ENCODE measurements at regions not wholly inside any gene's neighbourhood (a gene's known extent, or its start where the extent isn't known, plus 50 kb on each side); places are given as distances from the start of the nearest gene placed in this dataset.
"Not testable (repeated sequence)": the region's sequence is repeated elsewhere in the genome, so short reads cannot be mapped to it uniquely, and the experiment has no call there.

DNA sequence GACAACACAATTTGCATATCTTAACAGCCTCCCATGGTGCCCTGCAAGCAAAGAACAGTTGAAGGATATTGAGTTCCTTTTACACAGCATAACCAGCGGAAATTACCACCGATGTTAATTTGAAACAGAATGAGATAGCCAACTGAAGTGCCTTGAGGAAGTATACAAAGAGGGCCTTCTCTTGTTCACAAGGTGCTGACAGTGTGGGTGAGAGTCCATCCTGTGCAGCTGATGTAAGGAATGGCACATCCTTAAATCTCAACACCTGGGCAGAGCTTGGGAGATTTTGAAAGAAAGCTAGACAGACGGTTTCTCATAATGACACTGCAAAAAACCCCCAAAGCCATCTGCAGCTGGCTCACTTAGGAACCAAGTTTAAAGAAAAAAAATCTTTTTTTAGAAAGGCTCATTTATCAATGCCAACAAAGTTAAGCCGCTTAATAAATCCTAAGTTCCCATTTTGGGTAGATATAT, 818.6 kb downstream of the KCNJ2 start:
- DNase-seq: no peak

DNA sequence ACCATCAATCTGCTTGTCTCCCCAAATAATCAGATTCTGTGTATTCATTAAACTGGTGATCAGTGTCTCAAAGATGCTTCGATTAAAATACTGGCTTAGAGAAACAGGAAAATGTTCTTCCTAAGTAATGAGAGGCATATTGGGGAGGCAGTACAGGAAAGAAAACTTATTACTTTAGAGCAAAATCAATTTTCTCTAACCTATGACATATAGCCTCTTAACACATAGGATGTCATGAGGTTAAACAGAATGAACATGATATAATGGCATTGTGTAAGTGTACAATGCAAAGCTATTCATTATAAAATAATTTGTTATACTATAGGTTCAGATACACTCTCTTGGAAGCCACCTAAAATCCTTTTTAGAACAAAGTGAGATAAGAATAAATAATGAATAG, 819.3 kb downstream of the KCNJ2 start:
- DNase-seq: no peak

DNA sequence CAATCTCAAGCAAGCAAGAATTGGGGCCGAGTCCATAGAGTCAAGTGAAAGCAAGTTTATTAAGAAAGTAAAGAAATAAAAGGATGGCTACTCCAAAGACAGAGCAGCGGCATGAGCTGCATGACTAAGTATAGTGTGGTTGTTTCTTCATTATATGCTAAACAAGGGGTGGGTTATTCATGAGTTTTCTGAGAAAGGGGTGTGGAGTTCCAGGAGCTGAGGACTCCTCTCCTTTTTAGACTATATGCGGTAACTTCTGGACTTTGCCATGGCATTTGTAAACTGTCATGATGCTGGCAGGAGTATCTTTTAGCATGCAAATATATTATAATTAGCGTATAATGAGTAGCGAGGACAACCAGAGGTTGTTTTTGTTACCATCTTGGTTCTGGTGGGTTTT, 819.9 kb downstream of the KCNJ2 start:
- DNase-seq: no peak

DNA sequence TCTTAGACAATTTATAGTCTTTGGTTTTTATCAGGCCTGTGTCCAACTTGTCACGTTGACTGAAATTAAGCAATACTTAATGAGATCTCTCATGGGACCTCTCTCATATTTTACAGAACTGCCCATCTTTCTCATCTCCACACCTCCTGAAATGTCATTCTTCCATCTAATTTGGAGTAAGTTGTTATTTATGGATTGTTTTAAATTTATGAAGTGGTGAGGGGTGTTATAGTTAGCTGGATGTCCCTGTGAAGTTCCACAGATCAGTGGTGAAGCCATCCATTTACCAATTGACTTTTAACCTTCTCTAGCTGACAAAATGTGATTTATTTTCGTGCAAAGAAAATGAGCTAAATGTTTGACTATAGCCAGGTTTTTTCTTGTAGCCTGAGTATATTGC, 824.9 kb downstream of the KCNJ2 start:
- DNase-seq: no peak

DNA sequence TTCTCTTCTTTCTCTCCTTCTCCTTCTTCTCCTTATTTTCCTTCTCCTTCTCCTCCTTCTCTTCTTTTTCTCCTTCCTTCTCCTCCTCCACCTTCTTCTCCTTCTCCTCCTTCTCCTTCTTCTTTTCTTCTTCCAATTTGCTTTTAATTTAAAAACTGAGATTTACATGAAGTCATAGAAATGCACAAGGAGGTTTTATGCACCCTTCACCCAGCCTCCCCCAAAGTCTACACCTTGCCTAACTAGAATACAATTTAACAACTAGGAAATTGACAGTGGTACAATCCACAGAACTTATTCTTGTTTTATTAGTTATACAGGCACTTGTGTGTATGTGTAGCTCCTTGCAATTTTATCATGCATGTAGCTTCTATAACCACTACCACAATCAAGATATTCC, 826.7 kb downstream of the KCNJ2 start:
- DNase-seq: no peak

DNA sequence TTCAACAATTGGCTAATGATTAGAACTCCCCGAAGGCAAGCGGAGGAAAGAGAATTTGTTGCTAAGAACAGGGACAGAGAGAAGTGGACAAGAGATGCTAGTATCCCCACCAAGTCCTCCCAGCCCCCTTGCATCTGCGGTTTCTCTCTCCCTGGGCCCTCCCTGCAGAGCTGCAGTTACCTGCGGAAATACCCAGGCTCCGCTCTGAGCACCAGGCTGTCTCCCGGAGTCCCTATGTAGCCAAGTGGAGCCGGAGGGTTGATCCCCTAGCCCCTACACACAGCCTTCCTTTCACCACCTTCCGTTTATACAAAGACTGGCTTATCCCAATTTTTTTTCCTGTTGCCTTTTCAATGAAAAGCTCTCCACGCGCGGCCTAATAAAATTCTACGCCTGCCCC, 834.4 kb downstream of the KCNJ2 start:
- DNase-seq: no peak

DNA sequence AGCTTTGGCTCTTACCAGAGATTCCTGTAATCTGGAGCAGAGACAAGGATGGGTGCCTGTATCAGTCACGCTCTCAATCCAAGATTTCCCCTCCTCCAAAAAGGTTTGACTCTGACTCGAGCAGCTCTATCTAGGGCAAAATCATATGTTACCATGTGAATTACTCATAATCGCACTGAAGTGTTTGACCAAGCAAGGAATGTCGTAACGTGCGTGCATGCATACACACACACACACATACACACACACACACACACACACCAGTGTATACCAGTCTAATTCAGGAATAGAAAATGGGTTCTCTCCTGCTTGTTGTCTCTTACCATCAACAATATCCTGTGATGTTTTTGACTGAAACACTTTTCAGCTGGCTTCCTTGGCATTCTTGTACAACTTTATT, 835.1 kb downstream of the KCNJ2 start:
- no peak for DNase-seq

DNA sequence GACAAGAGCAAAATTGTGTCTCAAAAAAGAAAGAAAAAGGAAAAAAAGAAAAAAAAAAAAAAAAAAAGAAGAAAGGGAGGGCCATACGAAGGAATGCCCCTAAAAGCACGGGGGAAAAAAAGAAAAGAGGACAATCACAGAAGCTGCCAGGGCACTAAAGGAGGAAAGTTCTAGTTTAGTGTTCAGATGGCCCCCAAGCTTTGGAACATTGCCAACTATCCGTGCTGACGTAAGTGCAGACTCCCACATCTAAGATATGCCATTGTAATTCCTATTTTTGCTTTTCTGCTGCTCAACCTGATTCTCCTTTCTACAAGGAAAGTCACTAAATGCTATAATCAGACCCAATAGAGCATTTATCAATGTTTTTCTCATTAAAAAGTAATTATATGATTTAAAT, 842.1 kb downstream of the KCNJ2 start:
- DNase-seq: peak in 1 of 56 donors; percentile 0

DNA sequence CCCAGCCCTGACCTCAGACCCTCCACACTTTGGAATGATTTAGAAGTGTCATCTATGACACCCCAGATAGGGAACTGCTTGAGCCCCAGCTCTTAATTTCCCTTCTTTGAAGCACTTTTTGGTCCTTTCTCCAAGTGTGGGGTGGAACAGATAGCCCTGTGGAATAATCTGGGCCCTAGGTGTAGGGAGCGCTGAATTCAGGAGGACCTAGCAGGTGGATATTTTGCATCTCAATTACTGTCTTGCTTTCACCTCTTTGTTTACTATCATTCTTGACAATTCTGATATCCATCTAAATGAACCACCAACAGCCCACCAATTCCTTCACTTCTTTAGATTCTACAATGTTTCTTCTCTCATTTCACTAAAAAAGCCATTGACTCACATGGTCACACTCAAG, 850.4 kb downstream of the KCNJ2 start:
- no peak for DNase-seq

DNA sequence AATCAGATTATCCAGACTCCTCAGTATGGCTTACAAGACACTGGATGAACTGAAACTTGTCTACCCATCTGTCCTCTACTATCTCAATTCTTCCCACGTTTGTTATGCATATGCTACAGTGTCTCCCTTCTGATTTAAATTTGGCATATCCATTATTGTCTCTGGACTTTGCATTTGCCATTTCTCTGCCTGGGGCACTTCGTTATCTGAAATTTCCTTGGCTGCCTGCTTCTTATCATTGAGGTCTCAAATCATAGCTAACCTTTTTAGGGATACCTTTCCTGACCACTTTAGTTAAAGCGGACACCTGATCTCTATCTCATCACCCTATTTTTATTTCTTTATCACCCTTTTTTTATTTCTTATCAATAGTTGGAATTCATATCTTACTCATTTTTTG, 853.4 kb downstream of the KCNJ2 start:
- DNase-seq: no peak

DNA sequence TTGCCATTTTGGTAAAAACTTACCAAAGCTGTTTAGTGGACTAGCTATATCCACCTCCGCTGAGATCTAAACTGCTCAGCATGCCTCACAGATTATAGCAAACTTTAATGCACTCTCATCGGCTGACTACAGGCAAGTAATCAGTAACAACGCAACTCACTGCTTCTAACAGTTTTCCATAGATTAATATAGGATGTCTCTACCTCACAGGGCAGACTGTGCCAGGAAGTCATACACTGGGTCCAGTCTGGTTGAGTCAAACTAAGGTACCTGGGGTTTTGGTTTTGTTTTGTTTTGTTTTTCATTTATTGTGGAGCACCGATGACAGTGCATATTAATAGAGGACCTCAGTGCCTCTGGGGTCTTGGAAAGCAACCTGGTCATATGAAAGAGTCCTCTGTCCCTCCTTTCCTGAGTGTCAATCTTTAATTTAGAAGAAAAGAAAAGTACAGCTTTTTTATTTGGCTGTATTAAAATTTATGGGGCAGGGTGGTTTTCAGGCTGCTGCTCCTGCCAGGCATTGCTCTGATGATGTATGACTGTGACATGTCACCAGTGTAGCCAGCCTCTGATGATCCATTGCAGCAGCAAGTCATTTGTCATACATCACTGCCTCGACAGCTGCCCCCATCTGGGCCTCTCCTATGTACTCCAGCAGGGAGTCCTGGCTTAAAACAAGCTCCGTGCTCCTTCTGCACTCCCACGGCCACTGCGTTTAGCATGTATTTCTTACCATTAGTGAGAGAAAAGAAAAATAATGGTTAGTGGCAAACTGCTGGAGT, 854.1 kb downstream of the KCNJ2 start:
- DNase-seq: no peak

DNA sequence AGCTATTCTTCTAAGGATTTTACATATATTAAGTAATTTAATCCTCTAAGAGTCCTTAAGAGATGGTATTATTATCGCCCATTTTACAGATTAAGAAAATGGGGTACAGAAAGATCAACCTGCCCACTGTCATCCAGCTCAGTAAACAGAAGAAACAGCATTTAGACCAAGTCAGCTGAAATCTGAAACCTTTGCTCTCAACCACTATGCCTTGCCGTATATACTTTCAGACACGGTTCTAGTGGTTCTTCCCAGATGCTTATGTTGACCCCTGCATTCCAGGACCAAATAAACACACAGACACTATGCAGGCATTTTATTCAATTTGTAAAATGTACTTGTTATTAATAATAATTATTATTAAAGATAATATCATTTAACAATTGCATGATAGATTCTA, 854.8 kb downstream of the KCNJ2 start:
- DNase-seq: no peak

DNA sequence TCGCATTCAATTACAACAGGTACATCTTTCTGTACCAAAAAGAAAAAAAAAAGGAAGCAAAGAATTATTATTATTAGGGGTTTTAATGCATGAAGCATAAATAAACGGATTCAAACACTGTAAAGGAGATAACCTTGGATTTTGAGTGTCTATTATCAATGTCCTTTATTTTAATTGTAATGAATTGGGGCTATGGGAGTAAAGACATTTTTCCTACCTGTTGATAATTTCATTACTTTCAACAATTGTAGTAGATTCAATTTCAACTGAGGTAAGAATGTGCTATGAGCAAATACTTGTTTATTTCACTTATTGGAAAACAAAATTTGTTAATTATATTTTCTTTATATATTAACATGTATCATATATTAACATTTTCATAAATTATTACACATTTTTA, 855.6 kb downstream of the KCNJ2 start:
- DNase-seq: no peak

DNA sequence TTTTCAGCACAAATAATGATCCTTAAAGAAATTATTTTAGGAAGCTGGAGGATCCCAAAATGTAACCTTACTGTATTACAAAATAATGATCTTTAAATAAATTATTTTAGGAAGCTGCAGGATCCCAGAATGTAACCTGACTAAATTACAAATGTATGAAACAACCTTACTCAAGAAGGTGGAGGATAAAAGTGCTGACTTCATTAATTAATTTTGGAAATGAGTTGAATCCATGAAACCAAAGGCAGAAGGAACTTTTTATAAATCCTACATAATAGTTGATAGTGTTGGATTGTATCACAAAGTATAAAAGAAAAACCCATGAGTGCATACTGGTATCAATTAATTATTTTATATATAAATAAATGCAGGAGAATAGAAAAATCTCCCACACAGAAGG, 859.9 kb downstream of the KCNJ2 start:
- DNase-seq: no peak

DNA sequence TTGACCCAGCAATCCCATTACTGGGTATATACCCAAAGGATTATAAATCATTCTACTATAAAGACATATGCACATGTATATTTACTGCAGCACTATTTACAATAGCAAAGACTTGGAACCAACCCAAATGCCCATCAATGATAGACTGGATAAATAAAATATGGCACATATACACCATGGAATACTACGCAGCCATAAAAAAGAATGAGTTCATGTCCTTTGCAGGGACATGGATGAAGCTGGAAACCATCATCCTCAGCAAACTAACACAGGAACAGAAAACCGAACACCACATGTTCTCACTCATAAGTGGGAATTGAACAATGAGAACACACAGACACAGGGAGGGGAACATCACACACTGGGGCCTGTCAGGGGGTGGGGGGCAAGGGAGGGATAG, 862.0 kb downstream of the KCNJ2 start:
- DNase-seq: not testable (repeated sequence)

DNA sequence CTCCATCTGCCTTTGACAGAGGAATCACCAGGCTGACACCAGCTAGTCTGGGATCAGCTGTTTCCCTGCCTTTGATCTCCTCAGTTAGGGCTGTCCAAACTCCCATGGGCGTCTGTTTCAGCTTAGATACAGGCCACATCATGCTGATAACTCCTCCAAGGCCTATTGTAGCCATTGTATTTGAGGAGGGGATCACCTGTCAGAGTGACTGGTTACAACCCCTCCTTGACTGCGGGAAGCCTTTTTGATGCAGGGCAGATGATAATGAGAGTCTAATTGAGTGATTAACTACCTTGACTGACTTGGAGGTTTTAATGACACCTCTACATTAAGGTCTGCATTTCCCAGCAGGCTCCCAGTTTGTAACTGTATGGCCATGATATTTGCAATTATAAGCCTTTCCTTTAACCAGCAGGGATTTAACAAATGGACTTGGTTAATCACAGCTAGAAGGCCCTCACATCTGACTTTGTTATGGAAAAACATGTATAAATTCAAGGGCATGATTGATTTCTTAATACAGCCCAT, 863.5 kb downstream of the KCNJ2 start:
- no peak for DNase-seq

DNA sequence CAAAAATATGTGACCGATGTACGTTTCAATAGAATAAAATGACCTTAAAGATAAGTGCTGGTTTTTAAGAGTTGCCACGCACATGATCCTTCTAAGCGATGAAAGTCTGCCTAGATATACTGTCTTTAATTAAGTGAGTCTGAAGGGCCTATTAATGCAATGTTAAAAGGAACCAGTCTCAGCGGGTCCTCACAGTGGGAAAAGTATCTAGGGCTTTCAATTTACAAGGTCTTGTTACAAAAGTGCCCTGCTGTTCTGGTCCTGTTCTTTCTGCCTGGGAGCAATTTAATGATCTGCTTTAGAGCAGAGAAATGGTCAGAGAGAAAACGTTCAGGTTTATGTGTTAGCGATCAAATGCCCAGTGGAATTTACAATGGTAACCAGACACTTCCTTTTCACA, 864.0 kb downstream of the KCNJ2 start:
- no peak for DNase-seq

DNA sequence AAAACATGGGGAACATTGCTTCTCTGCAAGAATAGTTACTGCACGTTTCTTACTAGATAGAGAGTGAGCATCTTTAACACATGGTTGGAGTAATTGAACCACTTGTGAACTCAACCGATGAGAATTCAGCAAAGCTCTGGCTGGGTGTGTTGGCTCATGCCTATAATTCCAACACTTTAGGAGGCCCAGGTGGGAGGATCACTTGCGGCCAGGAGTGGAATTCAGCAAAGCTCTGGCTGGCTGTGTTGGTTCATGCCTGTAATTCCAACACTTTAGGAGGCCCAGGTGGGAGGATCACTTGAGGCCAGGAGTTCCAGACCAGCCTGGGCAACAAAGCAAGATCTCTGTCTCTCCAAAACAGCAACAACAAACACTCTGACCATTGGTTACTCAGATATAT, 865.9 kb downstream of the KCNJ2 start:
- no peak for DNase-seq

DNA sequence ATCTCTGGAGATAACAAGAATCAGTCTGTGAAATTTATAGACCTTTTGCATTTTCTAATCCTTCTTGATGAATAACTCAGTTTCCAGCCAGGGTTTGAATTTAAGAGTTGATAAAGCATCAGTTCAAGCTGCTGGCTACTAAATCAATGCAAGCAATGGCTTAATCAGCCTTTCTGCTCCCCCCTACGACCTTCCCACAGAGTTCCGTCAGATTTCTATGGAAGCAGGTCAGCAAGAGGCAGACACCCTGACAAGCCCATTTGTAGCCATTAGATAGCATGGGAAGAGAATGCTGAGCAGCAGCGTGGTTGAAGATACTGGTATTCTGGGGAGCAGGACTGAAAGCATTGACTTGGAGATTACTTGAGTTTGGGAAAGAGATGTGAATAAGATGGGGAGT, 868.1 kb downstream of the KCNJ2 start:
- DNase-seq: no peak

DNA sequence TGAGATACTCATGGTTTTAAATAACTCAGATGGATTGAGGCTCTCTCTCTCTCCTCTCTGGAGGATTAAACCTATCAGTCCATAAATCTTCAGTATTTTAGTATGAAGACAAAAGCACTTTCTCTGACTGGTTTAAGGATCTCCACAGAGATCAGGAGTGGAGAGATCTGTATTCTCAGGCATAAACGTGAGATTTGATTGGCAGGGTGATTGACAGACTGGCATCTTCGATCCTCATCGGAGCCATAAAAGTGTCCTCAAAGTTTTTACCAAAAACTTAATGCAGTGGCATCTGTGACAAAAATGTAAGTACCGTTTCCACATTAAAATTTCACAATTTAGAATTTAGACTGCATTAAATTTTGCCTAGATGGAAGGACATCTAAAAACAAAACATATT, 870.1 kb downstream of the KCNJ2 start:
- no peak for DNase-seq

DNA sequence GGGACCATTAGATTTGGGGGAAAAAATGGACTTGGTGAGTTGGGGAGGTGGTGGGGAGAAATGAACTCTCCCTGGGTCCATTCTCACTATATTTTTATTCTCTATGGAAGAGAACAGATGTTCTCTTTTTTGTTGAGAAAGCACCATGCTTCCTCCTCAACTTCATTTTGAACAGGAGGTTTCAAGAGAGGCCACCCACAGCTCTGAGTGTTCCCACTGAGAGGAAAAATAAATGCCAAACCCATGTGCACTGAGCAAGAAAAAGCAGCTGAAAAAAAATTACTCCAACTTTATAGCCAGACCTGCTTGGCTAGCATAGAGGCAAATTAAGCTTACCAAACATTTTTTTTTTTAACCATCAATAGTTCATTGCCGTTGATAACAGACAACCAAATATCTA, 883.6 kb downstream of the KCNJ2 start:
- peak in 6 of 56 donors; percentile 1 to 16 (median 2) for DNase-seq

DNA sequence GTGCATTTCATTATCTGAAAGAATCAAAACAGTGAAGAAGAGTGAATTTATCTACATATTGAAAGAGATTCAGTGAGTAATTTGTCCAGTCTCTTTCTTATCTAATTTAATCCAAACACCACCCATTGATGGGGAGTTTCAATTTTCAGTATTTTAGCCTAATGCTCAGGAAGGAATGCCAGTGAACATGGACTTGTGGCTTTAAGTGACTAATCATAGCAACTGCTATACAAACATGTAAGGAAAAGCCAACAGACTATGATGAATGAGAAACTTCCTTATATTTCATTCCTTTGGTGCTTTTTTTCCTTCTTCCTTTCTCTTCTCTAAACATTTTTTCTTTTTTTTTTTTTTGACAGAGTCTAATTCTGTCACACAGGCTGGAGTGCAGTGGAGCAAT, 885.8 kb downstream of the KCNJ2 start:
- no peak for DNase-seq

DNA sequence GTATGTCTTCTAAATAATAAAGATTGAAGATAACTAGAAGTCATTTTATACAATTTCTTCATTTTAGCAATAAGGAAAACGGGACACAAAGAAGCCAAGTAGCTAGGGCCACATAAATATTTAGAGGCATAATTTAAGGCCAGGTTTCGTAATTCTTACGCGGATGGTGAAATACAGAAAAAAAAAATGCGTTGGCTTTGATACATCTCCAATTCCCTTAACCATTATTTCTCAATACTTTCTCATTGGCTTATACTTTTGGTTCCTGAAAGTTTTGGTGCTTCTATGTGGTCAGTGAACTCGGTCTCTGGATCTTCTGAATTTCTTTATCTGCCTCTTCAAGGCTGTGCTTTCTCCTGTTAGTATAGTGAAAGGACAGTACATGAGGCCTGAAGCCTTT, 888.1 kb downstream of the KCNJ2 start:
- DNase-seq: no peak

DNA sequence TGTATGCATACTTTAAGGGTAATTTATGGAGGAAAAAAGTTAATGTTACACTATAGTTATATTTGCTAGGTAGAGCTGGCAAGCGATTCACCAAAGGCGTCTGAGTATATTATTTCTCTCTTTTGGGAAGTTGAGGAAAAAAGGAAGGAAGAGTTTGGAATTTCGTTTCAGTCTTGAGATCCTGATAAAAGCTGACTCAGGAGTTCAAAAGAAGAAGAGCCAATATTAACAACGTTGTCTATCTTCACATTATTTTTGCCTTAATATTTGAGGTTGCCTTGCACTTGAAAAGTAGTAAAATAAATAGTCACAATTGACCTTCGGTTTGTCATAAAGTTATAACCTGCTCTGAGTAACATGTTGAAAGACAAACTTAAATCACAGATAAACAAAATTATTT, 888.6 kb downstream of the KCNJ2 start:
- no peak for DNase-seq
